ENCODE measurements at regions not wholly inside any gene's neighbourhood (a gene's known extent, or its start where the extent isn't known, plus 50 kb on each side); places are given as distances from the start of the nearest gene placed in this dataset.

DNA sequence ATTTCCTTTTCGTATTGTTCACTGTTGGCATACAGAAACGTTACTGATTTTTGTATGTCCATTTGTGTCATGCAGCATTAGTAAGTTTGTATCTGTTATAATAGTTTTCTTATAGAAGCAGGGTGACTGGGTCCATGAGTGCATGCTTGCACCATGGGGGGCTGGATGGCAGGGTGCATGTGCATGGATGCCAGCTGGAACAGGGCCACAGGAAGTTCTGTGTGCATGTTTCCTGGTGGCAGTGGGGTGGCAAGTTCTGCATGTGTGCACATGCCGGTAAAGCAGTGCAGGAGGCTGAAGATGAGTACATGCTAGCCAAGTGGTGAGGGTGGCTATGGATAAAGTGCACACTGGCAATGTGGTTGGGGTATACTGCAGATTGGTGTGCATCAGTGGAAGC lies 468.0 kb upstream of the KLHL4 start:
- intact Hi-C loops (cut with micrococcal nuclease; ENCODE audit: unreplicated experiment) = no loop called here
- no peaks in the 10 kb centered on the region for H3K79me2 ChIP-seq (ENCODE audit: insufficient read depth, low read length)
- no peaks in the 10 kb centered on the region for H4K20me1 ChIP-seq (ENCODE audit: insufficient read depth, low read length)
- H2AFZ ChIP-seq (ENCODE audit: low read length) = no peak overlapping the region
- WGBS (ENCODE audit: low lambda C conversion rate) = 0% methylated on average over 2 of the region's 3 CpGs
- no peak overlapping the region for H3K9ac ChIP-seq (ENCODE audit: insufficient read depth, low read depth, low read length)
- in situ Hi-C loops (cut with HindIII; ENCODE audit: extremely low pct_ligation_motif_present, low pct_unique_long_range_greater_than_20kb) = no loop called here
- H3K9me3 ChIP-seq (ENCODE audit: low read length) = no peaks in the 10 kb centered on the region
- H3K36me3 ChIP-seq (replicated peaks in 1 of 2; ENCODE audit: control insufficient read depth in 1 of 2, insufficient read depth in 2 of 2, low read length in 2 of 2) = no peaks in the 10 kb centered on the region
- ChIA-PET POLR2A (no interaction called here), CTCF (ENCODE audit: low intra/inter-chr PET ratio, low total read pairs) (no interaction called here)
- DNase-seq (ENCODE audit: low spot score) = no peak
- no peak overlapping the region for H3K27ac ChIP-seq (ENCODE audit: extremely low read length, insufficient read depth, low read length)
- TF ChIP-seq ZNF225 (CRISPR knock-in tag; IDR thresholded peaks at IDR 0.05) (no peak), ZNF549 (CRISPR knock-in tag; IDR thresholded peaks at IDR 0.05) (no peak)
- TF ChIP-seq, protein P1, sequence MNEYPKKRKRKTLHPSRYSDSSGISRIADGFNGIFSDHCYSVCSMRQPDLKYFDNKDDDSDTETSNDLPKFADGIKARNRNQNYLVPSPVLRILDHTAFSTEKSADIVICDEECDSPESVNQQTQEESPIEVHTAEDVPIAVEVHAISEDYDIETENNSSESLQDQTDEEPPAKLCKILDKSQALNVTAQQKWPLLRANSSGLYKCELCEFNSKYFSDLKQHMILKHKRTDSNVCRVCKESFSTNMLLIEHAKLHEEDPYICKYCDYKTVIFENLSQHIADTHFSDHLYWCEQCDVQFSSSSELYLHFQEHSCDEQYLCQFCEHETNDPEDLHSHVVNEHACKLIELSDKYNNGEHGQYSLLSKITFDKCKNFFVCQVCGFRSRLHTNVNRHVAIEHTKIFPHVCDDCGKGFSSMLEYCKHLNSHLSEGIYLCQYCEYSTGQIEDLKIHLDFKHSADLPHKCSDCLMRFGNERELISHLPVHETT (CRISPR knock-in tag; conservative IDR thresholded peaks at IDR 0.05) = no peak
- TF ChIP-seq, protein P2, sequence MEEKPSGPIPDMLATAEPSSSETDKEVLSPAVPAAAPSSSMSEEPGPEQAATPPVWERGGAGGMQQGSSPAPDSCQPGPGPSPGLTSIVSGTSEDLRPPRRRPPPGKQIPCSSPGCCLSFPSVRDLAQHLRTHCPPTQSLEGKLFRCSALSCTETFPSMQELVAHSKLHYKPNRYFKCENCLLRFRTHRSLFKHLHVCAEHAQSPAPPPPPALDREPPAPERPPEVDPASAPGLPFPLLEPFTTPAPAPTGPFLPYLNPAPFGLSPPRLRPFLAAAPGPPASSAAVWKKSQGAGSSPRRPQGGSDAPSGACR (CRISPR knock-in tag; IDR thresholded peaks at IDR 0.05) = no peak
- no peak overlapping the region for H3K4me3 ChIP-seq (replicated peaks in 1 of 3; ENCODE audit: insufficient read depth in 1 of 3, low read depth in 2 of 3, low read length in 3 of 3)
- H3K27me3 ChIP-seq (ENCODE audit: control insufficient read depth in 1 of 2, insufficient read depth in 2 of 2, low read length in 2 of 2) = no peaks in the 10 kb centered on the region
- no peak for FAIRE-seq
- ATAC-seq = no peak
- H3K4me2 ChIP-seq (ENCODE audit: low read depth, low read length) = no peak overlapping the region
- no peaks in the 10 kb centered on the region for H3K4me1 ChIP-seq (ENCODE audit: insufficient read depth, low read length)
- no TSS peak for BruUV-seq (replicated peaks)

DNA sequence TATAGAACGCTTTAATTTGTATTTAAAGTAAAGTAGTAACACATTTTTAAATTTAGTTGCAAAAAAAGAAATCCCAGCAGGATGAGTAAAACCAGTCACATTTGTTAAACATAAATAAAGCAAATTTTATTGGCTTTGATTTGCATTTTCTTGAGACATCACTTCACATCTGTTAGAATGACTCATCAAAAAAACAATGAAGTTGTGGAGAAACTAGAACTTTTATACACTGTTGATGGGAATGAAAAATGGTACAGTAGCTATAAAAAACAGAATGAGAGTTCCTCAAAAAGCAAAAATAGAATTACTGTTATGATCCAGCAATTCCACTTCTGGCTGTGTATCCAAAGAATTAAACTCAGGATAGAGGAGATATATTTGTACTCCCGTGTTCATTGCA lies 454.0 kb upstream of the KLHL4 start:
- intact Hi-C loops (cut with micrococcal nuclease; ENCODE audit: unreplicated experiment) (no loop called here), in situ Hi-C loops (cut with HindIII; ENCODE audit: extremely low pct_ligation_motif_present, low pct_unique_long_range_greater_than_20kb) (no loop called here)
- CTCF ChIA-PET (ENCODE audit: low intra/inter-chr PET ratio, low total read pairs) = no interaction called here
- BruUV-seq (replicated peaks) = no TSS peak
- TF ChIP-seq NFE2L2 (IDR thresholded peaks at IDR 0.05; ENCODE audit: low read length) (peak; percentile 65), MBD4 (IDR thresholded peaks at IDR 0.05; ENCODE audit: borderline replicate concordance, low read length) (no peak)
- Histone ChIP-seq H4K20me1 (ENCODE audit: insufficient read depth, low read length) (no peaks in the 10 kb centered on the region), H3K36me3 (replicated peaks in 1 of 2; ENCODE audit: control insufficient read depth in 1 of 2, insufficient read depth in 2 of 2, low read length in 2 of 2) (no peaks in the 10 kb centered on the region), H3K27me3 (ENCODE audit: control insufficient read depth in 1 of 2, insufficient read depth in 2 of 2, low read length in 2 of 2) (no peaks in the 10 kb centered on the region), H3K4me2 (ENCODE audit: low read depth, low read length) (no peak overlapping the region), H3K79me2 (ENCODE audit: insufficient read depth, low read length) (no peaks in the 10 kb centered on the region), H3K27ac (ENCODE audit: extremely low read length, insufficient read depth, low read length) (no peak overlapping the region), H3K4me3 (replicated peaks in 1 of 3; ENCODE audit: insufficient read depth in 1 of 3, low read depth in 2 of 3, low read length in 3 of 3) (no peak overlapping the region), H3K4me1 (ENCODE audit: insufficient read depth, low read length) (no peaks in the 10 kb centered on the region), H2AFZ (ENCODE audit: low read length) (no peak overlapping the region), H3K9ac (ENCODE audit: insufficient read depth, low read depth, low read length) (no peak overlapping the region), H3K9me3 (ENCODE audit: low read length) (no peaks in the 10 kb centered on the region)
- POLR2A ChIA-PET = no interaction called here
- DNase-seq (ENCODE audit: low spot score) (no peak), FAIRE-seq (no peak), ATAC-seq (no peak)
- 0% methylated on average over 2 of the region's 2 CpGs for WGBS (ENCODE audit: low lambda C conversion rate)

Measured in HepG2 (cell line).